Cardiac fibroblast (primary cell): ENCODE measurements at regions not wholly inside any gene's neighbourhood (a gene's known extent, or its start where the extent isn't known, plus 50 kb on each side); places are given as distances from the start of the nearest gene placed in this dataset.

Experiments
- DNase-seq, 2 donors: peaks; one replicate each; pipeline versions ENCODE4 v3.0.0 to v3.0.0-alpha.2; 2010; ENCODE audit warnings: low read depth in 2 of 2
- H3K4me3 ChIP-seq, 2 donors: replicated peaks in 1 of 2; 1 replicate in 1 of 2; 2 replicates in 1 of 2; pipeline ENCODE4 v1.5.1; 2011; ENCODE audit warnings: low read depth in 2 of 2, low read length in 2 of 2, mild to moderate bottlenecking in 2 of 2, moderate library complexity in 1 of 2
- TF ChIP-seq, protein P1 (sequence below): IDR thresholded peaks from one replicate; pipeline ENCODE4 v1.5.1; 2011; ENCODE audit warnings: low read depth, mild to moderate bottlenecking, low read length, inconsistent platforms

DNA sequence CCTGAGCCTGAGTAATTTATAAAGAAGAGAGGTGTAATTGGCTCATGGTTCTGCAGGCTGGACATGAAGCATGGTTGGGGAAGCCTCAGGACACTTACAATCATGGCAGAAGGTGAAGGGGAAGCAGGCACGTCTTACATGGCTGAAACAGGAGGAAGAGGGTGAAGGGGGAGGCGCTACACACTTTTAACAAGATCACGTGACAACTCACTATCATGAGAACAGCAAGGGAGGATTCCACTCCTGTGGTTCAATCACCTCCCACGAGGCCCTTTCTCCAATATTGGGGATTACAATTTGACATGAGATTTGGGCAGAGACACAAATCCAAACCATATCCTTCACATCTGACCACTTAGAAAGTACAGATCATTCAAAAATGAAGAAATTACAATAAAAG, 110.6 kb upstream of the SHISA6 start:
- H3K4me3 ChIP-seq, result no peak overlapping the region
- TF ChIP-seq, protein P1, sequence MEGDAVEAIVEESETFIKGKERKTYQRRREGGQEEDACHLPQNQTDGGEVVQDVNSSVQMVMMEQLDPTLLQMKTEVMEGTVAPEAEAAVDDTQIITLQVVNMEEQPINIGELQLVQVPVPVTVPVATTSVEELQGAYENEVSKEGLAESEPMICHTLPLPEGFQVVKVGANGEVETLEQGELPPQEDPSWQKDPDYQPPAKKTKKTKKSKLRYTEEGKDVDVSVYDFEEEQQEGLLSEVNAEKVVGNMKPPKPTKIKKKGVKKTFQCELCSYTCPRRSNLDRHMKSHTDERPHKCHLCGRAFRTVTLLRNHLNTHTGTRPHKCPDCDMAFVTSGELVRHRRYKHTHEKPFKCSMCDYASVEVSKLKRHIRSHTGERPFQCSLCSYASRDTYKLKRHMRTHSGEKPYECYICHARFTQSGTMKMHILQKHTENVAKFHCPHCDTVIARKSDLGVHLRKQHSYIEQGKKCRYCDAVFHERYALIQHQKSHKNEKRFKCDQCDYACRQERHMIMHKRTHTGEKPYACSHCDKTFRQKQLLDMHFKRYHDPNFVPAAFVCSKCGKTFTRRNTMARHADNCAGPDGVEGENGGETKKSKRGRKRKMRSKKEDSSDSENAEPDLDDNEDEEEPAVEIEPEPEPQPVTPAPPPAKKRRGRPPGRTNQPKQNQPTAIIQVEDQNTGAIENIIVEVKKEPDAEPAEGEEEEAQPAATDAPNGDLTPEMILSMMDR, result no peak
- no peak for DNase-seq

DNA sequence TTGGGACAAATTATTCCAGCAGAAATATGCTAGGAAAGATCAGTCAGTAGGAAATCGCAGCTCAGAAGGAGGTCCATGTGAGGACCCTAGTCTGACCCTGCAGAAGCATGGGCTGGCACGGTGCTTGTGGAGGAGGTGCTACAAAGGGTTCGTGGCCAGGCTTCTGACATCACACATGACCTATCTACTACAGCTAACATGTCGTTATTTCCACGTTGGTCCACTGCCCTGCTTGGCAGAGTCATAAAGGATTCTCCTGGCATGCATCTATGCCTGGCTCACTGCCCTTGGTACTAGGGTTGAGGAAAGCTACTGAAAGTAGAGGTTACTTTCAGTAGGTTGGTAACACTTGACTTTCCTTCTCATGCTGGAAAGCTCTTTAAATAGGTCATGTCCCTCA, 118.1 kb upstream of the SHISA6 start:
- TF ChIP-seq, protein P1, result no peak
- no peak for DNase-seq
- no peak overlapping the region for H3K4me3 ChIP-seq

DNA sequence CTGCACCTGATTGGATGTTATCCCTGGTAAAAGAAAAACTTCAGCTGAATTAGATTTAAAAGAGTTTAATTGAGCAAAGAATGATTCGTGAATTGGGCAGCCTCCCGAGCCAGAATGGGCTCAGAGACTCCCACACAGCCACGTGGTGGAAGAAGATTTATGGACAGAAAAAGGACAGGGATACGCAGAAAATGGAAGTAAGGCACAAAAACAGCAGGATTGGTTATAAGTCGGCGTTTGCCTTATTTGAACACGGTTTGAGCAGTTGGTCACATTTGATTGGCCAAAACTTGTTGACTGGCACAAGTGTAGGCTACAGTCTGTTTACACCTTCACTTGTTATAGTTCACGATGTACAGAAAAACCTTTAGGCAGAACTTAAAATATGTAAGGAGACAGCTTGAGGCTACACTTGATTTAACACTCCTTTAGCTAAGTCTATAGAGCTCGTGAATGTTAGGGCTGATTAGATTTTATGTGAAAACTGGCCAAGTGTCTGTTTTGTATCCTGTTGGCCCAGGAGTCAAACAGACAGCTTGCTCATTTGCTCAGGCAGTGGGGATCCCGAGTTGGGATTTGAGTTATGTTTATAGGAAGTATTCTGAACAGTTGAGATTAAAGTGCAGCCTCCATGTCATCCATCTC, 119.5 kb upstream of the SHISA6 start:
- H3K4me3 ChIP-seq, result no peak overlapping the region
- DNase-seq, result no peak
- TF ChIP-seq, protein P1, result no peak

DNA sequence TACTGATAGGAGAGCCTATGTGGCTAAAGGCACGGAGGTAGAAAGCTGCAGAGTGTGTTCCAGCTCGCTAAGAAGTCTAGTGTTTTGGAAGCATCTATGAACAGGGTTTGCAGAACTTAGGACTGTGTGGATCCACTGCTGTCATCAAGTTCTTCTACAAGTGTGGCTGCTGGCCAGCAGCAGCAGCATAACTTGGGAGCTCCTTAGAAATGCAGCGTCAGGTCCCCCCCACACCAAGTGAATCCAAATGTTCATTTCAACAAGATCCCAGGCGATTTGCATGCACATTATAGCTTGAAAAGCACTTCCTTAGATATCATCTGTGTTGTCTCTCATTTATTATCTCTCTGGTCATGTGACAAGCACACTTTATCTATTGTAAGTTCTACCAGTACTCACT, 131.9 kb upstream of the SHISA6 start:
- no peak overlapping the region for H3K4me3 ChIP-seq
- no peak for DNase-seq
- TF ChIP-seq, protein P1, result no peak

DNA sequence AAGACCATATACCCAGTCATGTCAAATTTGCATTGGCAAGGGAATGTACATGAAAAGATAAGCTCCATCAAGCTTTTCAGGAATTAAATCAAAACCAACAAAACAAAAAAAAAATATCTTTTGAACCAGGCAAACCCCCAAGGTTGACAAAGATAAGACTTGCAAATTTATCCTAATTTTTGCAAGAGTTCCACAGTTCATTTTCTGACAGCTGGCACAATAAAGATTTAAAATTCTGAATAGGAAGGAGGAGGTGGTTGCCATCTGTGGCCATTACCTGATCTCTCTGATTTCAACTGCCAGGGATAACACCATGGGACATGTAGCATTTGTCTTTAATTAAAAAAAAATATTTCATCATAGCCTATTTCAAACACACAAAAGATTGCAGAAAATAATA, 135.9 kb upstream of the SHISA6 start:
- no peak for DNase-seq
- H3K4me3 ChIP-seq, result no peak overlapping the region
- TF ChIP-seq, protein P1, result no peak

DNA sequence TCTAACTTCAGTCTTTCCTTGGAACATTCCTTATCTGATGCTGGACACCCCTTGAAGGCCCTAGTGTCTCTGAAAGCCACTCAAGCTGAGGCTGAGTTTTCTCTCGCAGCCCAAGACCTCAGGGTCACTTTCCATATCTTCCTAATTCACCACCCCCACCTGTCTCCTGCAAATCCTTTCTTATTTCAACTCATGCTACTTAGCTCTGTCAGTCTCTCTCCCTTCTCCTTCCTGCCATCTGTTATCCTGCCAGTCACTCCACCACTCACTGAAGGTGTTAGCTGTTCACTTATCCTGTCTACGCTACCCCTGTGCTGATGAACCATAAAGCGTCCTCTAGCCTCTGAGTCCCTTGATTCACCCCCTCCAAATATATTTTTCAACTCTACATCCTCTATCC, 143.9 kb upstream of the SHISA6 start:
- no peak overlapping the region for H3K4me3 ChIP-seq
- TF ChIP-seq, protein P1, result no peak
- no peak for DNase-seq

DNA sequence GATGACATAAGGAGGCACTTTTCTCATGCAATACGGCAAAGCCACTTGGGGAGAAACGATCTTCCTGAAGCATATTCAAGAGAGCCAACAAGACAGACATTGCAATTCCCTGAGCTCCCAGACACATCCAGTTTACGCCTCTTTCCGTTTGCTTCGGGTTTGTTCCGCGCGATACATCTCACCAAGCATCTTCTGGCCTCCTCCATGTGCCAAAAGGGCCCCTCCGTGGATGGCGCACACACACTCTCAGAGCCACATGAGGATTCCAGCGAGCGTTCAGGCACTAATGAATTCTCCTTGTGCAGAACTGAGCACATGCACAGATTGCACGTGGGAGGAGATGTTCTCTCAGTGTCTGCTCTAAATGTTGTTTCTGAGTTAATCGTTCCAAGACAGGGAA, 146.7 kb upstream of the SHISA6 start:
- TF ChIP-seq, protein P1, result no peak
- H3K4me3 ChIP-seq, result no peak overlapping the region
- no peak for DNase-seq
